ENCODE measurements at regions not wholly inside any gene's neighbourhood (a gene's known extent, or its start where the extent isn't known, plus 50 kb on each side); places are given as distances from the start of the nearest gene placed in this dataset.

DNA sequence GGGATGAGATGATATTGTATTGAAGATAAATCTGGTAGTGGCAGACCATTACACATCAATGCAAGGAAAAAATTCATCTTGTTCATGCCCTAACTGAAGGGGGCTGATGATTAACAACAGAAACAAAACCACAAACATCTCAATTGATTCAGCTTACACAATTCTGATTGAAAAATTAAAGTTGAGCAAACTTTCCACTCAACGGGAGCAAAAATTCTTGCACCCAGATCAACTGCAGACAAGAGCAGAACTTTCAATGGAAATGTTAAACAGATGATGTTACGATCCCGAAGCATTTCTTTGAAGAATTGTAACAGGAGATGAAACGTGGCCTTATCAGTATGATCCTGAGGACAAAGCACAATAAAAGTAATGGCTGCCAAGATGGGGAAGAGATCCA, 172.4 kb upstream of the SOX5 start:
- ATAC-seq, result no peak

DNA sequence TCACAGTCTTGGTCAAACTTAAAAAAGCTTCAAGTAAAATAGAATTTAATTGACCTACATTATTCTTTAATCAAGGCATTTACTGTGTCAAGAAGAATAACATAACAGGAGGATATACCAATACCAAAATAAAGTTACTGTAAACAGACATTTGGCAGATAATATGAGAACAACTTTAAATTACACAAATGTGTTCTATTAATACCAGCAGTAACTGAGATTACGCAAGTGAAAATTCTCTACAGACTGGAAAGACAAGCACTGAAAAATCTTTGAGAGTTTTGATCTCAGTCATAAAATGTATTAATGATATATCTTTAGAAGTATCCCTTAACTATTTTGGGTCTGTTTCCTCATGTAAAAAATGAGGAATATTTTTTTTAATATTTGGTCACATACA, 169.2 kb upstream of the SOX5 start:
- no peak for ATAC-seq

DNA sequence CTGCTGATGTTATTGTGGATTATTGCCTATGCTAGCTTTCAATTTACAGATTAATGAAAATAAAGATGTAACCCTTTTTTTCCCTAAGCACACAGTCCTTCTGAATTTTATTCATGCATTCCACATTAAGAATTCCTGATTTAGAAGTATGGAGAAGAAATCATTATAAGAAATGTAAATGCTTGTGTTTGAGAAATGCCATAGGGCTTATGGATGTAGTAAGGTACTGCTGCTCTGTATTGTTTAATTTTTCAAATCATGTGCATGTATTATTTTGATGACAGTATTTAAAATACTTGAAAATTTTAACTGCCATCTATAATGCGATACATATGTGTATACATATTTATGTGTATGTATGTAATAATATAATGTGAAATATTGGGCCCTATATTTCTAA, 167.1 kb upstream of the SOX5 start:
- ATAC-seq, result no peak

DNA sequence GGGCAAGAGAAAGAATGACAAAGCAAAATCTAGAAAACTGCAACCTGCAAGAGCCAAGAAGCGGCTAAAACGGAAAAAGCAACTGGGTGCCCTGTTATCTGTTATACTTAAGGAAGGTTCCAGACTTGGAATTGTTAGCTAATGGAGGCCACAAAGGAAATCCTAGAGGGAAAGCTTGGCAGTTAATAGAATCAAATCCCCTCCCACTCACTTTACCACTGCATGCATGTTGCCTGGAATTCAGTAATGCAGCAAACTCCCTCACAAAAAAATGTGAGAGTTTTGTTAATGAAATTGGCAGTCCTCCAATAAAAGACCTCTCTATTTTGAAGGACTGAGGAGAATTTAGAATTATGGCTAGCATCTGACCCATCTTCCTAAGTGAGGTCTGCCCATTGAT, 164.2 kb upstream of the SOX5 start:
- ATAC-seq, result no peak

DNA sequence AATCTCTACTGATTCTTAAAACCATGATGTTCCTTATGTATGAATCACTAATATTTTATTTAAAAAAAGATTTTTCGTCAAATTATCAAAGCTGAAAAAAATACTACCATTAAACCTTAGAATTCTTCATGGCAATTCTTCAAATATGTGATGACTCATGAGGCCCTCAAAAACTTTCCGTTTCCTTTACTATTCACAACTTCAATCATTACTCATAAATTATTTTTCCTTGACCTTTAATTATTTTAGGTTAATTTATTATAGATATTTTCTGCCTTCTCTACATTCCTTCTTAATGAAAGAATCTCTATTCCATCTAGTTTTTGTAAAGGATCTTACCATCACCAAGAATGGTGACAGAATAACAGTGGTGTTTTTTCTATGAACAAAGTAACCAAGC, 162.1 kb upstream of the SOX5 start:
- ATAC-seq, result no peak

DNA sequence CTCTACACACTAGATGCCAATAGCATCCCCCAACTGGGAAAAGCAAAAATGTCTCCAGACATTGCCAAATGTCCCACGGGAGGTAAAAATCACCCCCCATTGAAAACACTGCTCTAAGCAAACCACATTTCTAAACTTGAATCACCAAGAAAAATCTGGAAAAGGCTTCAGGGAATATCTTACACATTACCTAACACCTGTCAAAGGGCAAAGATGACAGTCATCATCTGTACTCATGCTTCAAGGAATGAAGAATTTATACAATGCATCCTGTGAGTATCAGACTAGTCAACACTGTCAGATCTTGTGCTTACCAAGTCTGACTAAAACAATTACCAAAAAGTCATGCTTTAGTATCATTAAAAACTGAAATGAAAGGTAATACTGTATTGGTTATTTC, 161.6 kb upstream of the SOX5 start:
- no peak for ATAC-seq

DNA sequence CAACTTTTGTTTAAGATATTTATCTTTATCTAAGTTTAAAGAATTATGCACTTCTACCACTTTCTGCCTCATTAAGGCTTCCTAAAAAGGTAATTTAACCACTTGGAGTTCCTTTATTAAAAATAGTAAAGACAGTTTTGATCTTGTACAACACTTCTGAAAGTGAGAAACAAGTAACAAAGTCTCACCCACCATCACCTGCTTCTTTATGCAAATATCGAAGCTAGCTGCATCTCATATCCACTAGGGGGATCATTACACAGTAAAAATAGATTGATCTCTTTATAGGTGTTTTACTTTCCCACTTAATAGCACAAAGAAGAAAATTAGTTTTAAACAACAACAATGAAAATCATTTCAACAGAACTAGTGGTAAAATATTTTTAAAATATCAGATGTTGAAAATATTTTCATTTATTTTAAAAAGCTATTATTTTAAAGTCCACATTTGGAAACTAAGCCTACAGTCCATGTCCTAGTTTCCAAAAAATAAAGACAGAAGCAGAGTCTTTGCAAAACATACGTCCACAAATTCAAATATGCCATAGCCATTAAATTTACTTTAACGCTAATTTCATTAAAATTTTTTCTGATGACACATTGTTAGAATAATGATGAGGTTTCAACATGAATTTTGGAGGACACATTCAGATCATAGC, 160.0 kb upstream of the SOX5 start:
- no peak for ATAC-seq

DNA sequence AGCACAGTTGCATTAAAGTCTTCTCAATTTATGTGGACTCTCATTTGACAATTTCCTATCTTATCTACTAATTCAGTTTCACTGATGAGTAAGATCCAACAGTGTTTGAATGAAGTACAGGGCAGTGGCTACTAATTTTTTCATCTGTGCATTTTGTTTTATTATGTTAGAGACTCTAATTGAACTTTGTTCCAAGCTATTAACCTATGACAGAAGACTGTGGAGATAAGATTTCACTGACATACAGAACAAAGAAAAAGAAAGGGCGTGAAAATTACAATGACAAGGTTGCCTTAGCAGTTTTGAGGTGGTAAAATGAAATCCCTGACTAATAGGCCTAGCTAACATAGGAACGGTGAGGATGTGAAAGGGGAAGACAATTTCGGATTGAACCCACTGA, 153.2 kb upstream of the SOX5 start:
- no peak for ATAC-seq

DNA sequence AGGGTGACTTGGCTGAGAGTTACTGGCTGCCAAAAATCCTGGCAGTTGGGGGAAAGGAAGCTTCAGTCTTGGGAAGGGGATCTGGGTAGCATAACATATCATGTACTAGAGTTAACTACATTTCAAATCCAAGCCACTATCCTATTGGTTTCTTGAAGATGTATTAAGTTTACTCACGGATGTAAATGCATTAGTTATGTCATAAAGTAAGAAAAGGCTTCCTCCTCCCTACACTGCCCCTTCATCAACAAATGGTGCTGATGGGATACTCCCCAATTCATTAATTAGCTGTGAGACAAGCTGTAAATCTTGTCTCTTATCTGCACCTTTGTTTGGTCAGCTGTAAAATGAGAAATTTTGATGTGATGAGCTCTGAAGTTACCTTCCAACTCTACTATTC, 150.1 kb upstream of the SOX5 start:
- ATAC-seq, result no peak

DNA sequence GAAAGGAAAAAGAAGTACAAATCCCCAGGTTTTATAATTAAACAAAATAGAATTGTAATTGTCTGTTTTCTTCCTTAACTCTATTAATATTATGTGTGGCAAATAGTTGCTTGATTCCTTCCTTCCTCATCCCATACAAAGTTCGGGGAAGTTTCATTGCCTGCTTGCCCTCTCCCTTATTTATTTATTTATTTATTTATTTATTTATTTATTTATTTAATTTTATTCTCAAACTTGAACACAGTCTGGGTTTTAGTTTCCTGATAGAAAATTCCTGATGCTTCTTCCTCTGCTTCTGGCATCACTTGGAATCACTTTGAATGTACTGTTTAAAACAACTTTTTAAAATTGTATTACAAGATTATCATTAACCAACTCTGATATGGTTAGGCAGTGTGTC, 145.8 kb upstream of the SOX5 start:
- no peak for ATAC-seq

DNA sequence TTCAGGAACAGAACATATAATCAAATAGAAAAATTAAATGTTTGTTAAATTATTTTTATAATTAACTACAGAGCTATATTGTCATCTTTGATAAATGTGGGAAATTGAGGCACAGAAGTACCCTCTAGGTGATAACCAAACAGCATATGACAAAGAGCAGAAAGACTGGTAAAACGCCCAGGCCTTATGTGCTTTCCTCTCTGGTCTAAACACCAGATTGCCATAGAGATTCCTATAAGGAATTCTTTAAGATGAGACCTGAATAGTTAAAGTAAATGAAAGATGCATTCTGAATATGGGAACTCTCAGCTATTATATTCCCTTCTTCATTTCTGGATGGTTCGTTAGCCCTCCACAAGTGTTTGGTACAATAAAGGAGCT, 140.0 kb upstream of the SOX5 start:
- no peak for ATAC-seq

DNA sequence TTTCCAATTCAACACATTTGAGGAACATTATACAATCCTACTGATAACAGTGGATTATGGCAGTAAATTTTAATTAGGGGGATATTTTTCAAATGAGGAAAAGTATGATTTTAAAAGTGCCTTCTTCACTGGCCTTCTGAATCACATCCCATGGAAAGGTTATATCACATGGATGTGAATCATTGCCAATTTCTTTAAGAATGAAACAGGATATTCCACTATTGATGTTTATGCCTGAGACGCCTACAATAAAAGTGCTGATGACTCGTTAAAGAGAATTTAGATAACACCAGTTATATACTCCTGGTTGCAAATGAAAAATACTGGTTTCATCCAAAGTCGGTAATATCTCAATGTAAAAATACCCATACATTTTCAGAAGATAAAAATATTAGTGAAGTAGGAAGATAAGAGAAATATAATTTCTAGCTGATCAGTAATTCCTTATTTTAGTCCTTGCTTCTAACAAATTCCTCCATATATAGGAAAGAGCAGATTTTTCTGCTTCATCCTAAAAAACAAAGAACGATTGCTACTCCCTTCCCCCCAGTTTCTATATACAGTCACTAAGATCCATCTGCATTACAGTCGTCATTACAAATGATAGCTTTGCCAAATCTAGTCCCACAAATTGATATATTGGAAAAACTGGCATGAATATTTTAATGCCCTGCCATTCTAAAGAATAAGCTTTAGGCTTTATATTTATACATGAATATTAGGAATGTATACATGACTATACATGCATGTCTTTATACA, 139.5 kb upstream of the SOX5 start:
- ATAC-seq, result no peak

DNA sequence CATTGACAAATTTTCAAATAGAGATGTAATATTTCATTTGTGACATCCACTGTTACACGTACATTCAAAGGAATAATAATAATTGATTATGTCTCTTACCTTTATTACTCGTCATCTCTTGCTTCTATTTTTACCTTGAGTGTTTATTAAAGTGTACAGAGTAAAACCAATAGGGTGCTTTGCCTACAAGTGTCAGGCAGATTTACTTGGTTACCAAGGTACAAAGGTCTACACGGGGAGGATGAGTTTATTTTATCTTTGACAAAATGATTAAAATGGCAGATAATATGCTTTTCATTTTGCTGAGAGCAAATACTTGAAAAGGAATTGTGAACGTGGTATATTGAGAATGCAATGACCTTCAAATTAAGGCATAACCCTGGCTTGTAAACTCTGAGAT, 137.8 kb upstream of the SOX5 start:
- ATAC-seq, result no peak

DNA sequence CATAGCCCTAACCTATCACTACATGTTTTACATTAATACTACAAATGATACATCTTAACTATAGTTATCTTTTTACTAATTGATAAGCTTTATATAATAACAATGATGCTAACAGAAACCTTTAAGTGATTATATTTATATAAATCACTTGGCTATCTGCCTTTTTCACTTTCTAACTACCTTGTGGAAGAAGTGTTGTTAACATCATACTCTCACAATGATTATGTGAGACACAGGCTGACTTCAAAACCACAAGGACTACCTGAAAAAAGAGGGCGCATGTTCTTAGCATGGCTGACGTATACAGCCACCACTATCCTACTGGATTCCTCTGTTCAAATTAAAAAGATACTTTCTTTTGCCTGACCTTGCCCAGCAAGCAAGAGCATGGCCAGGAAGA, 135.3 kb upstream of the SOX5 start:
- ATAC-seq, result no peak

DNA sequence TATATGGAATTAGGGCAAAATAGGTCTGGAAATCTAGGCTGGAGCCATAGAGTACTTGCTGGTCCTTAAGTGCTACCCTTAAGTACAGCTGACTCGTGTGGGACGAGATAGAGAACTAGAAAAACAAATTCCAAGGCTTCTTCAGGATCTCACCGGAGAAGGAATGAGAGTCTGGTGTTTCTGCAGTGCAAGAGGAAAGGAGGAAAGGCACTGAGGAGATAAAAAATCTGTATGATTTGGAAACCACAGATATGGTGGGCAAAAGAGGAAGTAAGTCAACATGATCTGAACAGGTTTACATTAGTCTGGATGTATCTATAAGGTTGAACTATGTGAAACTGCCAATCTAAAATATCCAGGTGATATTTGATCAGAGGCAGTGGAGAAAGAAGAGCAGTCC, 134.4 kb upstream of the SOX5 start:
- ATAC-seq, result no peak

DNA sequence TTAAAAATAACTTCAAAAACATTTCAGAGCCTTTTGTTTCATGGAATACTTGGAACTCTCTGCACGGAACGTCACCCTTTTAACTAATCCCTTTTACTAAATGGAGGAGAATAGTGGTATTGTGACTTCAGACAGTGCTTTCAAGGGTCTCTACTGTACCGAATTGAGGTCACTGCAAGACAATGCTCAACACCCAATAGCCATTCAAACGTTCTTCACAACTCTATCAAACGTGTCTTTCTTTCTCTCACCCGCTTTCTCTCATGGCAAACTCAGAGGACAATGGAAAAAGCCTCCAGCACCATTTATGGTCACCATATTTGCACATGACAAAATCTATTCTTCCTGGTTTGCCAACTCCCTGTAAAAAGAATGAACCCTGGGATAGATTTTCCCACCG, 132.1 kb upstream of the SOX5 start:
- no peak for ATAC-seq

DNA sequence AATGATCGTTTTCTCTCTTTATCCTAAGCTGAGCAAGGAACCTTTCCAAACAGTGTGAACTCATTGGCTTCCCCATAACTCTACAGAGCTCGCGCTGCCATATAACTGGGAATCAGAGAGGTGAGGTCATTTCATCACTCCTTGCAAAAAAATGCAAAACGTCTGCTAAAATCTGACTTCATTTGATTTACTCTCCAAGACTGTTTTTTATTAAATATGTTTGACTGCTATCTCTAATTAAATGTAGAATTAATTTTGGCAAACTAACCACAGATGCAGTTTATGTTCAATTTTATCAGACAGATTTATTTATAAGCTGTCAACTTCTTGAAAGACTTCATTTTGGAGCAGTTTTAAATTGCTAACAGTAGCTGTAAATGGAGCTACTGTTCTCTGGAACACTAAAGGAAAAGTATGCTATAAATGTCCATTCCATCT, 131.6 kb upstream of the SOX5 start:
- no peak for ATAC-seq

DNA sequence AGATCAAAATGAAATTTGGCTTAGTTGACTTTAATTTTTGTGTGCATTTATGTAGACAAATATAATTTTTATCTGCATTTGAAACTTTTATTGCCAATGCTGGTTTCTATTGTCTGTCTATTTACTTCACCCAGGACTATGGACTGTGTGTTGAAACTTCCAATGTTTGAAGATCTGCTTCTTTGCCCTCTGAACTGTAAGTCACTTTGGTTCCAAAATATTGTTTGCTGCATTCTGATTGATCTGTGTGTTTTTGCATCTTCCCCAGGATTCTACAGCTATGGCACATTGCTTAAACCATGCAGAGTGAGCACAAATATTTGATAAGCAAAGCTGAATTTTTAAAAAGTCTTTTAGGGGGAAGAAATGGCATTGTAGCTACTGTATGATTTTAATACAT, 131.0 kb upstream of the SOX5 start:
- no peak for ATAC-seq

DNA sequence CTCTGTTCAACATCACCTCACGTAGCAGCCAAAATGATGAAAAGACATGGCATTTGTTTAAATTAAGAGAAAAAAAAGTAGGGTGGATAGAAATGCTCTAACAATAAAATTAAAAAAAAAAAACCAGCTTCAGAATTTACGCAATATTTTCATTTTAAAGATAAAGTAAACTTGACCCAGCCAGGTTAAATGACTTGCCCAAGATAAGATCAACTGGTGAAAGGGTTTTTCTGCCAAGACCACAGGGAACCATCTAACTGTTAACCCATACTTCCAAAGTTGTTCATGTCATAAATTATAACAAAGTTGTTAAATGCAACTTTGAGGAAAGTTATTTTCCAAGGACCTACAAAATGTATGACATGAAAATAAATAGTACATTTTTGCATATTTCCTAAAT, 129.6 kb upstream of the SOX5 start:
- no peak for ATAC-seq

DNA sequence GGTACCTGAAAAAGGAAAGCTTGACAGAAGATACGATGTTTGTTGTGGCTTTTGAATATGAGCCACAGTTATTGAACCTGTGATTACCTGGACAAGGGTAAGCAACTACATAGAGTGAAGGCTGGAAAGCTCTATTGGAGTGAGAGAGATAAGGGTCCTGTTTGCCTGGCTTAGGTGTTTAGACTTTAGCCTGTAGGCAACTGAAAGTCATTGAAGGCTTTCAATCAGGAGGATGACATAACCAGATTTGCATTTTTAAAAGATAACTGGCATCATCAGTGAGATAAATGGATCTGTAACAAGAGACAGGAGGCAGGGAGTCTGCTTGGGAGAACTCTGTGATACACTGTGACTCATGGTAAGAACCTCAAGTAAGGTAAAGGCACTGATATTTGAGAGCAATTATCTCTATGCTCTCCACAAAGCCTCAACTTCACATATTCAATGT, 128.9 kb upstream of the SOX5 start:
- ATAC-seq, result no peak

DNA sequence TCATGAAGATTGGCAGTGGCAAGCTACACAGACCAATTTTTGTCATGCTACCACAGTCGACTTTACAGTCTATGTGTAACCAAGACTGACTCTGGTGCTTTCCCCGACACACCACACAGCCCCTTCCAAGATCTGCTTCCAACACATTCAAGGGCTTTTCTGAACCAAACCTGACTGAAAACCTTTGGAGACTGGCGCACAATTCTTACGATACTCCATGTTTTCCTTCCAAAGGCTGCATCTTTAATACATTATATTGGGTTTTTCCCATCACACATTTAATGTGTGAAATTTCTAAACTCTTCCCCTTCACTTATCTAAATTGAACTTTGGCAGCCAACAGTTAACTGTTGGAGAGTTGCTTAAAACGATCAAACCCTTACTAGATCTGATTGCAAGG, 127.7 kb upstream of the SOX5 start:
- ATAC-seq, result no peak

DNA sequence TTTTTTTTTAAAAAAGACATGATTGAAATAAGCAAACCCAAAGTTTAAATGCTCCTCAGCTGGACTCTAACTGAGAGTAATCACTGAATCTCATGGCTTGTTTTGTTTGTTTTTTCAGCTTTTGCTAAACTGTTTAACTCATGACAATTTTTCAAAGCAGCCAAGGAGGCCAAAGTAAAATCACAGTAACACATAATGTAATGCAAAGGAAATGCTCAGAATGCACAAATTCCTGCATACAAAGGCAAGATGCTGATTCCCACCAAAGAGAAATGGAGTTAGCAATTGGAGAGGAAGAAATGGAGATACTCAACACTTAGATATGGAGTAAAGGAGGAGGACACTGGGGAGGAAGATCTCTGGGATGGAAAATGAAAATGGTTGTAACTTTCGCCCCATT, 126.2 kb upstream of the SOX5 start:
- no peak for ATAC-seq

DNA sequence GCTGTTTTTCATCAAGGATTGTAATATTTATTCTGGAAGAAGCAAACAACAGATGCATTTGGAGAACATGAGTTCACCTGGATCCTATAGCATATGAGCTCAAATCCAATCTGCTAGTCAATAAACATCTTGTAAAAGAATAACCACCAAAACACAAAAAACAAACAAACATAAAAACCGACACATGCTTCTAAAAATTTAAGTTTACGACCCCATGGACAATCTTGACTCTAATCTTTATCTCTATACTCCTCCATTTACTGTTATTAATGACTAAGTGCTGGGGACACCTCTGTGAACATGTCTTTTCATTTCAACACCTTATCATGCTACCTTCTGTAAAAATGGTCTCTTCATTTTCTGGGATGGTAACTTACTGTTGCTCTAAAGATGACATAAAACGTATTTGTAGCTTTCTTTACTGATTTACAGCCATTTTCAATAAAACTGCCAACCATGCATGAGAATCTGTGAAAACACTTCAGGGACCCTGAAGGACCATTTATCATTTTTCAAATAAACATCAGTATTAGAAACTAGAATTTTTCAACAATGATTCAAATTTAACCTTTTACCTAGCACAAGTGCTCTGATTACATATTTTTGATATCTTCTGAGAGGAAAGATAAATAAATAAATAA, 123.8 kb upstream of the SOX5 start:
- ATAC-seq, result no peak

DNA sequence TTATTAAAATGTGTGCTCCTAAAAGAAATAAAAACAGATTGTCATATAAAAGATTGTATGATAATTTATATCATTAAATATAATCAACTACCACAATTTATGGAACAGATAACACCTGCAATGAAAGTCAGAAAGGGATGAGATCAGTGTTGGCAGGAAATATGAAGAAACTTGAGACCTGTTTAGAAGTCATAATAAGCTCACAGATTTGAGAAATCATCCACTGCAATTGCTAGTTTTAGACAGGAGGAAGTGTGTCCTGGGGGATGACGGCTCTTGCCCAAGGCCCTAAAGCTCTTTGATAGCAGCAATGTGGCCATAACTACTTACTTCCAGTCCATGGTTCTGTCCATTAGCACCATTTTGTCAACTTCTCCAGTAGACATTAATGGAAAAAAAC, 122.8 kb upstream of the SOX5 start:
- no peak for ATAC-seq

Measured in activated CD4-positive, CD25-positive, alpha-beta regulatory T cell treated with anti-CD3 and anti-CD28 coated beads, Interleukin-2, amount 50 U/mL, for 24 hours (primary cell).